AG10803 (cell line): ENCODE measurements at regions not wholly inside any gene's neighbourhood (a gene's known extent, or its start where the extent isn't known, plus 50 kb on each side); places are given as distances from the start of the nearest gene placed in this dataset.

Source experiments
- DNase-seq: peaks from one replicate; pipeline ENCODE4 v3.0.0; 2010; ENCODE audit warnings: low read depth
- H3K4me3 ChIP-seq: 2 replicates; pipeline ENCODE4 v1.5.1; 2011; ENCODE audit warnings: mild to moderate bottlenecking, low read length, control low read depth
- CTCF ChIP-seq: conservative IDR thresholded peaks from 2 replicates; pipeline ENCODE4 v1.5.1; 2011; ENCODE audit warnings: mild to moderate bottlenecking, low read length, control low read depth, inconsistent platforms

GRCh38 chr13:108572782-108573211 lies 56.6 kb upstream of the MYO16 start:
- no peak for DNase-seq
- TF ChIP-seq CTCF: no peak
- H3K4me3 ChIP-seq: no peak overlapping the region

GRCh38 chr13:108573455-108573854 lies 56.0 kb upstream of the MYO16 start:
- no peak for DNase-seq
- no peak overlapping the region for H3K4me3 ChIP-seq
- TF ChIP-seq CTCF: no peak

GRCh38 chr13:108574856-108575255 lies 54.6 kb upstream of the MYO16 start:
- DNase-seq: no peak
- TF ChIP-seq CTCF: no peak

GRCh38 chr13:108575430-108575829 lies 54.0 kb upstream of the MYO16 start:
- no peak for DNase-seq
- no peak overlapping the region for H3K4me3 ChIP-seq
- no peak for TF ChIP-seq CTCF

More at GRCh38 chr13:108574856-108575255, 54.6 kb upstream of the MYO16 start:
- H3K4me3 ChIP-seq: no peak overlapping the region
